ENCODE measurements at regions not wholly inside any gene's neighbourhood (a gene's known extent, or its start where the extent isn't known, plus 50 kb on each side); places are given as distances from the start of the nearest gene placed in this dataset.

DNA sequence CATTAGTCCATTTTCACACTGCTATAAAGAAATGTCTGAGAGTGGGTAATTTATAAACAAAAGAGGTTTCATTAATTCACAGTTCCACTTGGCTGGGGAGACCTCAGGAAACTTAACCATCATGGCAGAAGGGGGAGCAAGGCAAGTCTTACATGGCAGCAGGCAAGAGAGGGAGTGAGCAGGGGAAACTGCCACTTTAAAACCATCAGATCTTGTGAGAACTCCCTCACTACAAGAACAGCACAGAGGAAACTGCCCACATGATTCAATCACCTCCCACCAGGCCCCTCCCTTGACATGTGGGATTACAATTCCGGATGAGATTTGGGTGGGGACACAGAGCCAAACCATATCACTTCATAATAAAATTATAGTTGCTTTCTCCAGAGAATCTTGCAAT, 365.5 kb upstream of the ID2 start:
- no peak for TF ChIP-seq EZH2 (optimal IDR thresholded peaks at IDR 0.05; ENCODE audit: low read depth, low read length)
- TF ChIP-seq, protein P1, sequence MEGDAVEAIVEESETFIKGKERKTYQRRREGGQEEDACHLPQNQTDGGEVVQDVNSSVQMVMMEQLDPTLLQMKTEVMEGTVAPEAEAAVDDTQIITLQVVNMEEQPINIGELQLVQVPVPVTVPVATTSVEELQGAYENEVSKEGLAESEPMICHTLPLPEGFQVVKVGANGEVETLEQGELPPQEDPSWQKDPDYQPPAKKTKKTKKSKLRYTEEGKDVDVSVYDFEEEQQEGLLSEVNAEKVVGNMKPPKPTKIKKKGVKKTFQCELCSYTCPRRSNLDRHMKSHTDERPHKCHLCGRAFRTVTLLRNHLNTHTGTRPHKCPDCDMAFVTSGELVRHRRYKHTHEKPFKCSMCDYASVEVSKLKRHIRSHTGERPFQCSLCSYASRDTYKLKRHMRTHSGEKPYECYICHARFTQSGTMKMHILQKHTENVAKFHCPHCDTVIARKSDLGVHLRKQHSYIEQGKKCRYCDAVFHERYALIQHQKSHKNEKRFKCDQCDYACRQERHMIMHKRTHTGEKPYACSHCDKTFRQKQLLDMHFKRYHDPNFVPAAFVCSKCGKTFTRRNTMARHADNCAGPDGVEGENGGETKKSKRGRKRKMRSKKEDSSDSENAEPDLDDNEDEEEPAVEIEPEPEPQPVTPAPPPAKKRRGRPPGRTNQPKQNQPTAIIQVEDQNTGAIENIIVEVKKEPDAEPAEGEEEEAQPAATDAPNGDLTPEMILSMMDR (IDR thresholded peaks at IDR 0.05; ENCODE audit: low read length): no peak
